ENCODE measurements at regions not wholly inside any gene's neighbourhood (a gene's known extent, or its start where the extent isn't known, plus 50 kb on each side); places are given as distances from the start of the nearest gene placed in this dataset.
"Not testable (repeated sequence)": the region's sequence is repeated elsewhere in the genome, so short reads cannot be mapped to it uniquely, and the experiment has no call there.

- FAIRE-seq = not testable (repeated sequence)
Measured at GRCh38 chr4:128437023-128437422, 149.4 kb upstream of the PGRMC2 start.

GRCh38 chr4:128429023-128429613 is 141.5 kb upstream of the PGRMC2 start:
- FAIRE-seq = not testable (repeated sequence)

- FAIRE-seq = no peak
Measured at GRCh38 chr4:128428397-128428796, 140.8 kb upstream of the PGRMC2 start.

- FAIRE-seq = no peak
Measured at GRCh38 chr4:128427832-128428366, 140.3 kb upstream of the PGRMC2 start.

GRCh38 chr4:128424527-128425497 is 137.2 kb upstream of the PGRMC2 start:
- no peak for FAIRE-seq

- FAIRE-seq = not testable (repeated sequence)
Measured at GRCh38 chr4:128422296-128422695, 134.7 kb upstream of the PGRMC2 start.

- FAIRE-seq = no peak
Measured at GRCh38 chr4:128416921-128417320, 129.3 kb upstream of the PGRMC2 start.

GRCh38 chr4:128410037-128410436 is 122.4 kb upstream of the PGRMC2 start:
- no peak for FAIRE-seq

GRCh38 chr4:128403586-128403985 is 116.0 kb upstream of the PGRMC2 start:
- no peak for FAIRE-seq

- no peak for FAIRE-seq
Measured at GRCh38 chr4:128394778-128395177, 107.2 kb upstream of the PGRMC2 start.

GRCh38 chr4:128393101-128393704 is 105.6 kb upstream of the PGRMC2 start:
- FAIRE-seq = no peak

GRCh38 chr4:128390475-128390996 is 102.9 kb upstream of the PGRMC2 start:
- no peak for FAIRE-seq

GRCh38 chr4:128388796-128389195 is 101.2 kb upstream of the PGRMC2 start:
- FAIRE-seq = no peak

GRCh38 chr4:128388352-128388630 is 100.7 kb upstream of the PGRMC2 start:
- FAIRE-seq = no peak

GRCh38 chr4:128387600-128388351 is 100.2 kb upstream of the PGRMC2 start:
- no peak for FAIRE-seq

- no peak for FAIRE-seq
Measured at GRCh38 chr4:128386761-128387599, 99.4 kb upstream of the PGRMC2 start.

GRCh38 chr4:128385683-128386304 is 98.2 kb upstream of the PGRMC2 start:
- no peak for FAIRE-seq

GRCh38 chr4:128384765-128385598 is 97.4 kb upstream of the PGRMC2 start:
- FAIRE-seq = no peak

GRCh38 chr4:128384091-128384520 is 96.5 kb upstream of the PGRMC2 start:
- FAIRE-seq = no peak

Data from G401.6 (cell line).